NB4 (cell line): ENCODE measurements at regions not wholly inside any gene's neighbourhood (a gene's known extent, or its start where the extent isn't known, plus 50 kb on each side); places are given as distances from the start of the nearest gene placed in this dataset.

ENCODE experiments used
- MYC ChIP-seq: IDR thresholded peaks from 2 replicates; pipeline ENCODE4 v1.6.1; 2011; ENCODE audit warnings: low read depth, low read length
- POLR2A ChIP-seq: IDR thresholded peaks from 2 replicates; pipeline ENCODE4 v1.6.1; 2011; ENCODE audit warnings: mild to moderate bottlenecking; ENCODE audit not compliant: insufficient read length; ENCODE audit errors: extremely low read depth
- TF ChIP-seq, protein P1 (sequence below): IDR thresholded peaks from one replicate; pipeline ENCODE4 v1.5.1; 2012; ENCODE audit warnings: low read depth, low read length

DNA sequence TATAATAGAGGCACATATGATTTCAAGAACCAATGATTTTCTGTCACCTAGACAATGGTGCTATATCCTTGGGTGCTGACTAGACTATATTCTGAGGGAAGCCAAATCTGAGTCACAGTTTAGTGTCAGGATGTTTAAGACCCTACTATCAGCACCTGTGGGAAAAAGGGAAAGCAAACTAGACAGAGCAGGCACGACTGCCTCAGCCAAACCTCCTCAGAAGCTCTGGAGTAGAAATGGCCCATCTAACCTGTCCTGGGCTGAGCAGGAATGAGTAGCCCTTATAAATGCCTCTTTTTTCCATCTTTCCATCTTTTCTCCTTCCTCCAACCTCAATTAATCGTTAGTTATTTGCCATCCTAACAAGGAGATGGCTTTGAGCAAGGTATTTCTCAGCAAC lies 80.4 kb upstream of the TECRL start:
- TF ChIP-seq, protein P1, sequence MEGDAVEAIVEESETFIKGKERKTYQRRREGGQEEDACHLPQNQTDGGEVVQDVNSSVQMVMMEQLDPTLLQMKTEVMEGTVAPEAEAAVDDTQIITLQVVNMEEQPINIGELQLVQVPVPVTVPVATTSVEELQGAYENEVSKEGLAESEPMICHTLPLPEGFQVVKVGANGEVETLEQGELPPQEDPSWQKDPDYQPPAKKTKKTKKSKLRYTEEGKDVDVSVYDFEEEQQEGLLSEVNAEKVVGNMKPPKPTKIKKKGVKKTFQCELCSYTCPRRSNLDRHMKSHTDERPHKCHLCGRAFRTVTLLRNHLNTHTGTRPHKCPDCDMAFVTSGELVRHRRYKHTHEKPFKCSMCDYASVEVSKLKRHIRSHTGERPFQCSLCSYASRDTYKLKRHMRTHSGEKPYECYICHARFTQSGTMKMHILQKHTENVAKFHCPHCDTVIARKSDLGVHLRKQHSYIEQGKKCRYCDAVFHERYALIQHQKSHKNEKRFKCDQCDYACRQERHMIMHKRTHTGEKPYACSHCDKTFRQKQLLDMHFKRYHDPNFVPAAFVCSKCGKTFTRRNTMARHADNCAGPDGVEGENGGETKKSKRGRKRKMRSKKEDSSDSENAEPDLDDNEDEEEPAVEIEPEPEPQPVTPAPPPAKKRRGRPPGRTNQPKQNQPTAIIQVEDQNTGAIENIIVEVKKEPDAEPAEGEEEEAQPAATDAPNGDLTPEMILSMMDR = no peak
- TF ChIP-seq POLR2A (no peak), MYC (no peak)
